A549 (cell line): ENCODE measurements at regions not wholly inside any gene's neighbourhood (a gene's known extent, or its start where the extent isn't known, plus 50 kb on each side); places are given as distances from the start of the nearest gene placed in this dataset.

Experiments
- ATAC-seq, 2 experiments: fragments of 200-7000 bp in 1 of 2; fragments of >200 bp in 1 of 2; cut with Nextera tagmentation in 1 of 2; cut with Tn5 transposase in 1 of 2; 3 replicates each; pipeline versions ENCODE4 v1.8.0 to v1.9.1; 2018 to 2020; ENCODE audit warnings: mild to moderate bottlenecking in 1 of 2, moderate library complexity in 1 of 2
- CTCF ChIA-PET: fragments of 300-600 bp; sonication (Branson Sonifier 250); formaldehyde crosslinking; extraction: SDS; loops from one replicate; lab custom pipeline; 2021; ENCODE audit warnings: antibody characterized with exemption, inconsistent platforms; lab: Yijun Ruan, JAX
- POLR2A ChIA-PET: fragments of 350-600 bp; formaldehyde crosslinking; extraction: SDS; loops from one replicate; lab custom pipeline; 2021; ENCODE audit warnings: antibody characterized with exemption, inconsistent platforms; lab: Yijun Ruan, JAX
- DNase-seq, 2 experiments: peaks; one replicate each; pipeline versions ENCODE4 v3.0.0 to v3.0.0-alpha.2; 2011 to 2016; ENCODE audit warnings: low read depth in 1 of 2, low spot score in 1 of 2
- FAIRE-seq: peaks from 2 replicates; lab custom pipeline; 2011; peaks lifted over from hg19 to GRCh38; lab: Jason Lieb, UNC
- H3K27ac ChIP-seq, 2 experiments: fragments of >200 bp; sonication (Bioruptor Twin); formaldehyde crosslinking; 3 replicates each; pipeline ENCODE4 v1.5.1; 2016 to 2017
- H3K4me1 ChIP-seq: fragments of >200 bp; sonication (Bioruptor Twin); formaldehyde crosslinking; 3 replicates; pipeline ENCODE4 v1.6.1; 2016
- H3K4me2 ChIP-seq: fragments of >200 bp; sonication (Bioruptor Twin); formaldehyde crosslinking; 3 replicates; pipeline ENCODE4 v1.6.1; 2016
- H3K4me3 ChIP-seq: fragments of >200 bp; sonication (Bioruptor Twin); formaldehyde crosslinking; 3 replicates; pipeline ENCODE4 v1.5.1; 2016
- H3K9me3 ChIP-seq: fragments of >200 bp; sonication (Bioruptor Twin); formaldehyde crosslinking; 3 replicates; pipeline ENCODE4 v1.6.1; 2016
- BCL3 ChIP-seq: fragments of >200 bp; sonication (Bioruptor Twin); formaldehyde crosslinking; IDR thresholded peaks from 3 replicates; pipeline ENCODE4 v1.6.1; 2016
- BHLHE40 ChIP-seq: IDR thresholded peaks from 2 replicates; pipeline ENCODE4 v1.6.1; 2012; ENCODE audit warnings: low read depth, low read length, inconsistent platforms
- CBX8 ChIP-seq: fragments of 200-600 bp; sonication (generic); IDR thresholded peaks from 2 replicates; pipeline ENCODE4 v1.6.1; 2016
- CEBPB ChIP-seq, 2 experiments: fragments of >200 bp in 1 of 2; sonication (Bioruptor Twin) in 1 of 2; formaldehyde crosslinking in 1 of 2; IDR thresholded peaks; 2 replicates each; pipeline ENCODE4 v1.6.1; 2012 to 2016
- CHD4 ChIP-seq: fragments of 200-600 bp; sonication (generic); IDR thresholded peaks from 2 replicates; pipeline ENCODE4 v1.6.1; 2016; ENCODE audit warnings: antibody characterized with exemption, mild to moderate bottlenecking, borderline replicate concordance
- ESRRA ChIP-seq: fragments of 150-350 bp; IDR thresholded peaks from 2 replicates; pipeline ENCODE4 v1.6.1; 2014; ENCODE audit warnings: mild to moderate bottlenecking, low read length, borderline replicate concordance
- FOXS1 ChIP-seq: fragments of 250-450 bp; sonication (Bioruptor Pico); IDR thresholded peaks from 2 replicates; pipeline ENCODE4 v1.5.0; 2020; ENCODE audit warnings: mild to moderate bottlenecking, moderate library complexity
- HDAC2 ChIP-seq: fragments of 200-600 bp; sonication (generic); IDR thresholded peaks from 2 replicates; pipeline ENCODE4 v1.6.1; 2016
- HES2 ChIP-seq: fragments of >200 bp; sonication (Bioruptor Twin); formaldehyde crosslinking; IDR thresholded peaks from 2 replicates; pipeline ENCODE4 v1.6.1; 2016
- HEYL ChIP-seq: fragments of 250-450 bp; sonication (Bioruptor Pico); IDR thresholded peaks from 2 replicates; pipeline ENCODE4 v1.8.0; 2021; ENCODE audit warnings: mild to moderate bottlenecking, moderate library complexity
- HMGXB4 ChIP-seq: fragments of 250-450 bp; sonication (Bioruptor Pico); IDR thresholded peaks from 2 replicates; pipeline ENCODE4 v1.5.0; 2021; ENCODE audit warnings: mild to moderate bottlenecking, moderate library complexity, borderline replicate concordance
- HOXA7 ChIP-seq: fragments of 250-450 bp; sonication (Bioruptor Pico); IDR thresholded peaks from 2 replicates; pipeline ENCODE4 v1.5.0; 2020; ENCODE audit warnings: mild to moderate bottlenecking, moderate library complexity
- HOXB5 ChIP-seq: fragments of 250-450 bp; sonication (Bioruptor Pico); IDR thresholded peaks from 2 replicates; pipeline ENCODE4 v1.5.0; 2020; ENCODE audit warnings: mild to moderate bottlenecking, moderate library complexity
- JUNB ChIP-seq: fragments of >200 bp; sonication (Bioruptor Twin); formaldehyde crosslinking; IDR thresholded peaks from 2 replicates; pipeline ENCODE4 v1.6.1; 2016
- KDM1A ChIP-seq: fragments of 200-600 bp; sonication (generic); IDR thresholded peaks from 2 replicates; pipeline ENCODE4 v1.6.1; 2016; ENCODE audit warnings: low read depth, mild to moderate bottlenecking
- KDM5A ChIP-seq: fragments of 200-600 bp; sonication (generic); IDR thresholded peaks from 2 replicates; pipeline ENCODE4 v1.6.1; 2016; ENCODE audit warnings: antibody characterized with exemption, mild to moderate bottlenecking
- NPAS2 ChIP-seq: fragments of 250-450 bp; sonication (Bioruptor Pico); IDR thresholded peaks from 2 replicates; pipeline ENCODE4 v1.8.0; 2022; ENCODE audit warnings: mild to moderate bottlenecking, moderate library complexity, borderline replicate concordance
- PHF8 ChIP-seq: fragments of 200-600 bp; sonication (generic); IDR thresholded peaks from 2 replicates; pipeline ENCODE4 v1.6.1; 2016; ENCODE audit warnings: low read depth, mild to moderate bottlenecking, antibody characterized with exemption, moderate library complexity, borderline replicate concordance
- RFX5 ChIP-seq: fragments of 450-650 bp; IDR thresholded peaks from 2 replicates; pipeline ENCODE4 v1.7.1; 2014; ENCODE audit warnings: antibody characterized with exemption, mild to moderate bottlenecking, moderate library complexity
- TP53 ChIP-seq: fragments of 250-450 bp; sonication (Bioruptor Pico); IDR thresholded peaks from 2 replicates; pipeline ENCODE4 v1.5.0; 2021; ENCODE audit warnings: mild to moderate bottlenecking, moderate library complexity
- ZC3H11A ChIP-seq: fragments of 450-650 bp; IDR thresholded peaks from 2 replicates; pipeline ENCODE4 v1.6.1; 2014; ENCODE audit warnings: antibody characterized with exemption, mild to moderate bottlenecking
- ZFP36 ChIP-seq: fragments of 450-650 bp; IDR thresholded peaks from 2 replicates; pipeline ENCODE4 v1.6.1; 2014; ENCODE audit warnings: borderline replicate concordance; ENCODE audit not compliant: partially characterized antibody
- WGBS: methylation state at CpG from one replicate; pipeline ENCODE4 v1.1.6; 2017; ENCODE audit errors: missing lambda C conversion rate; 5-methylcytosine and 5-hydroxymethylcytosine counted together

- TF ChIP-seq PHF8: no peak
- no peak for TF ChIP-seq BHLHE40
- TF ChIP-seq JUNB: no peak
- no peak for TF ChIP-seq ZFP36
- no peak for TF ChIP-seq HDAC2
- no peak for TF ChIP-seq RFX5
- no peak for TF ChIP-seq HES2
- TF ChIP-seq KDM5A: no peak
- no peak for TF ChIP-seq HEYL (CRISPR knock-in tag)
- TF ChIP-seq CHD4: no peak
- TF ChIP-seq, all 56 proteins: peak for 0
- POLR2A ChIA-PET: no interaction called here
- no peak for DNase-seq
- H3K4me1 ChIP-seq: no peaks in the 10 kb centered on the region
- 53% methylated on average over 11 of the region's 11 CpGs for WGBS
- no peak overlapping the region for H3K4me3 ChIP-seq
- FAIRE-seq: no peak
- no peak overlapping the region for H3K27ac ChIP-seq
- ATAC-seq: no peak; a peak in 1 of 6 replicates
- no peaks in the 10 kb centered on the region for H3K9me3 ChIP-seq
- CTCF ChIA-PET: interaction anchor here (1.0 to 1.3 kb wide), 2 partner anchors 15 to 53 kb away, joined by 3 read pairs; no protein-coding TSS in a partner anchor
- H3K4me2 ChIP-seq: no peak overlapping the region
Observed at GRCh38 chr2:100677611-100678185, 114.9 kb downstream of the PDCL3 start.

- POLR2A ChIA-PET: no interaction called here
- no peak overlapping the region for H3K27ac ChIP-seq
- TF ChIP-seq NPAS2 (CRISPR knock-in tag) (no peak), FOXS1 (CRISPR knock-in tag) (no peak), HOXA7 (no peak), HOXB5 (no peak), KDM1A (no peak), ZC3H11A (no peak), HMGXB4 (CRISPR knock-in tag) (no peak), TP53 (no peak), CEBPB (IDR thresholded peaks at IDR 0.05) (no peak)
- TF ChIP-seq, all 56 proteins: peak for 0
- no peaks in the 10 kb centered on the region for H3K4me1 ChIP-seq
- no peak for ATAC-seq
- CTCF ChIA-PET: no interaction called here
- no peak for FAIRE-seq
- H3K9me3 ChIP-seq: peaks cover 10% of the 10 kb centered on the region
- H3K4me3 ChIP-seq: no peak overlapping the region
- 89% methylated on average over 10 of the region's 10 CpGs for WGBS
- DNase-seq: no peak
- no peak overlapping the region for H3K4me2 ChIP-seq
Observed at GRCh38 chr2:100679211-100679610, 116.4 kb downstream of the PDCL3 start.

- POLR2A ChIA-PET: no interaction called here
- Histone ChIP-seq H3K4me3 (no peak overlapping the region), H3K27ac (no peak overlapping the region), H3K9me3 (peaks cover 14% of the 10 kb centered on the region), H3K4me1 (no peaks in the 10 kb centered on the region), H3K4me2 (no peak overlapping the region)
- no peak for TF ChIP-seq BCL3
- no peak for TF ChIP-seq ESRRA
- no peak for TF ChIP-seq HMGXB4 (CRISPR knock-in tag)
- TF ChIP-seq CBX8: no peak
- TF ChIP-seq TP53: no peak
- FAIRE-seq (no peak), DNase-seq (no peak), ATAC-seq (no peak)
- CTCF ChIA-PET: no interaction called here
- WGBS: 51% methylated on average over 7 of the region's 7 CpGs
Observed at GRCh38 chr2:100682536-100682935, 119.7 kb downstream of the PDCL3 start.
